HG03571 (cell line): ENCODE measurements at regions not wholly inside any gene's neighbourhood (a gene's known extent, or its start where the extent isn't known, plus 50 kb on each side); places are given as distances from the start of the nearest gene placed in this dataset.
"Not testable (repeated sequence)": the region's sequence is repeated elsewhere in the genome, so short reads cannot be mapped to it uniquely, and the experiment has no call there.

Experiments
- ATAC-seq: cut with Tn5 transposase; IDR thresholded peaks from one replicate; pipeline ENCODE4 v1.9.1; 2021; ENCODE audit not compliant: unreplicated experiment

DNA sequence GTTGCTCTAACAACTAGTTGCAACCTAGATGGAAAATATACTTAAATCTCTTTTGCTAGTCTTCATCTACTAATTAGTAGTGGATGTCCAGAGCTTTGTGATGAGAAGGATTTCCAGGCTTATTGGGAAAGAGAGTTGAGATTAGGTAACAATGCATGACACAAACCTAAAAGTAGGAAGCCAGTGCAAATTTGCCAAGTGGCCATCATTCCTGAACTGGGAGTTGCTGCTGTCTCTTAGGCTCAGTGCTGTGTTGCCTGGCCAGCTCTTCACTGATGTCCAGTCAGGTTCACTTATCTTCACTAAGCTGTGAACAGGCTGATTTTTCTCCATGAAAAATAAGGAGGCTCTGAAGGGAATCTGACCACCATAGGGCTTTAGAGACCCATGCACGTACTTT lies 105.6 kb upstream of the AMOT start:
- no peak for ATAC-seq

- ATAC-seq, result no peak
Observed at GRCh38 chrX:112945826-112946225, 105.2 kb upstream of the AMOT start.

DNA sequence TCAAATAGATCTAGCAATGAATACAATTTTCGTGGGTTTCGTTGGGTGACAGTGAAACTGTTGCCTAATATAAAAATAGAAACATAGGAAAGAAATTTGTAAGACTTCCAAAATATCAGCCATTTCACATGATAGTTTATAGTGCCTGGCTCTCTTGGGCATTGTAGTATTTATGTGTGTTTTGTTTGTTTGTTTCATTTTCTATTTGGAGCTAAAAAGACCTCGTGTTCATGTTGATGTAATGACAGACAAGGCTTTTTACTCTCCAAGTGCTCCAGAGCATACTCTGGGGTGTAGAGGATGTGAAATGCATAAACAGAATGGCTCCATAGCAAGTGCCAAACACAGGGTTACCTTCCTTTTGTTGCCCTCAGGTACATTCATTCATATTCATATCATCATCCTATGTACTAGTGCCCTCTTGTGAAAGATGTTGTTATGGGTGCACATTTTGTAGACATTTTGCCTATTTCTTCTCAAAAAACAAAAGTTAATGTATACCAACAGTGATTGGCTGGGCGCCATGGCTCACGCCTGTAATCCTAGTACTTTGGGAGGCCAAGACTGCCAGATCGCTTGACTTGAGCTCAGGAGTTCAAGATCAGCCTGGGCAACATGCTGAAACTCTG lies 100.7 kb upstream of the AMOT start:
- ATAC-seq, result no peak

DNA sequence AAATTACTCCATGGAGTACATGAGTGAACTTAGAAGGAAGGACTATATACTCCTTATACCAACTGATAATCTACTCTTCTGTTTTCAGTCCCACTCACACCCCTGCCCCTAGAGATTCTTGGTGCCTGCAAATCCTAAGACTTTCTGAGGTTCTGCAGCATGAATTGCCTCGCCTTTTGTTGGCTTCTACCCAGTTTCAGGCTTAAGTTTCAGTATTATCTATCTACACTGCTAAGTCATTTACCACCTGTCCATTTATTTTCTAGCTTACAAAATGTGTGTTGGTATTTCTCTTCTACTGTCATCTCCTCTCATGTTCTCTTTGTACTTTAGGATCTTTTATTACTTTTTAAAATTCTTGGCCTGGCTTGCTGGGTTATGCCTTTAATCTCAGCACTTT lies 94.4 kb upstream of the AMOT start:
- no peak for ATAC-seq

DNA sequence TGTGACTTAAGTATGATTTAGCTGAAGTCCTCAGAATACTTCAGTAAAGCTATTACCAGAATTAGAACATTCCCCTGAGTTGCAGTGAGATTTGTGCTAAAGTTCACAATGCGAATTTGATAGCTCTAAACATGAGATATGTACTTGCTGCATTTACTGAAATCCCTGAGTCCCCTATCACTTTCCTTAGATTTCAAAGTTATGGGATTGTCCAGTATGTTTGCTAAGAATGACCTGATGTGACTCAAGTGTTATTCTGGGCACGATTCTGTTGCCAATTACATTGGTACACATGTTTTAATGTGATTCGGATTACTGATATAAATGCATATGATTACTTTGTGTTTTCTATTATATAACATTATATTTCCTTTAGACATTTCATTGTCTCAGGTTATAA lies 91.3 kb upstream of the AMOT start:
- ATAC-seq, result no peak

- ATAC-seq, result no peak
Observed at GRCh38 chrX:112931478-112931877, 90.8 kb upstream of the AMOT start.

DNA sequence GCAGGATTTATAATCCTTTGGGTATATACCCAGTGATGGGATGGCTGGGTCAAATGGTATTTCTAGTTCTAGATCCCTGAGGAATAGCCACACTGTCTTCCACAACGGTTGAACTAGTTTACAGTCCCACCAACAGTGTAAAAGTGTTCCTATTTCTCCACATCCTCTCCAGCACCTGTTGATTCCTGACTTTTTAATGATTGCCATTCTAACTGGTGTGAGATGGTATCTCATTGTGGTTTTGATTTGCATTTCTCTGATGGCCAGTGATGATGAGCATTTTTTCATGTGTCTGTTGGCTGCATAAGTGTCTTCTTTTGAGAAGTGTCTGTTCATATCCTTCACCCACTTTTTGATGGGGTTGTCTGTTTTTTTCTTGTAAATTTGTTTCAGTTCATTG lies 82.8 kb upstream of the AMOT start:
- not testable (repeated sequence) for ATAC-seq

DNA sequence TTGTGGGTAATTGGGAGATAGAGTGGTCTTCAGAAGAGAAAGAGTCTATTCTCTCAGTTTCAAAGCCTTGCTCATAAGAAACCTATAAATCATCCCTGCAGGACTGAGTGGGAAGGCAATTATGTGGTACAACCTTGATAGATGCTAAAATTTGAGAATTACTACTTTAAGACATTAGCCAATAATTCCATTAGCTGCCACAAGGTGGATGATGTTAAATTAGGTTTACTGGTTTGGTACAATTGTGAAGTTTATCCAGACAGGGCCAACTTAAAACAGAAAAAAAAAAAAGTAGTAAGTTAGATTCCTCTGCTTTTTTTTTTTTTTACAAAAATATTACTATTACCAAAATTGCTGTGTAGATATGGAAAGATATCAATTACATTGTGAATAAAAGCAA lies 73.2 kb upstream of the AMOT start:
- ATAC-seq, result no peak

GRCh38 chrX:112910418-112910817 lies 69.8 kb upstream of the AMOT start:
- ATAC-seq, result no peak

- no peak for ATAC-seq
Observed at GRCh38 chrX:112901869-112902725, 61.5 kb upstream of the AMOT start.

- ATAC-seq, result no peak
Observed at GRCh38 chrX:112896051-112896450, 55.4 kb upstream of the AMOT start.
